GM19328 (cell line): ENCODE measurements at regions not wholly inside any gene's neighbourhood (a gene's known extent, or its start where the extent isn't known, plus 50 kb on each side); places are given as distances from the start of the nearest gene placed in this dataset.
"Not testable (repeated sequence)": the region's sequence is repeated elsewhere in the genome, so short reads cannot be mapped to it uniquely, and the experiment has no call there.

Source experiments
- ATAC-seq: cut with Tn5 transposase; IDR thresholded peaks from one replicate; pipeline ENCODE4 v1.9.1; 2021; ENCODE audit warnings: mild to moderate bottlenecking, moderate library complexity; ENCODE audit not compliant: unreplicated experiment

DNA sequence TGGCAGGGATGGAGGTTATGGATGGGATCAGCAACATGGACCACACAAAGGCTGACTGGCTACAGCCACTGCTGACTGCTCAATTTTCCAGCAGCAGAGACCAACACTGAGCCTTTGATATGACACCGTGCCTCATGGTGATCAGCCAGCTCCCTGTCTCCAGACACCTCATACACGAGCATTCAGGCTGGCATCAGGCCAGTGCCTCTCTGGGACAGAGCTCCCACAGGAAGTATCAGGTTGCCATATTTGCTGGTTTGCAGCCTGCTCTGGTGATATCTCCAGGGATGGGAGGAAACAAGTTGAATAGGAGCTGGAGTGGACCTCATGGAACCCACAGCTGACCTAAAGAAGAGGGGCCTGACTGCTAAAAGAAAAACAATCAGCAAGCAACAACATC is 471.2 kb upstream of the ATXN7L3B start:
- ATAC-seq: no peak

DNA sequence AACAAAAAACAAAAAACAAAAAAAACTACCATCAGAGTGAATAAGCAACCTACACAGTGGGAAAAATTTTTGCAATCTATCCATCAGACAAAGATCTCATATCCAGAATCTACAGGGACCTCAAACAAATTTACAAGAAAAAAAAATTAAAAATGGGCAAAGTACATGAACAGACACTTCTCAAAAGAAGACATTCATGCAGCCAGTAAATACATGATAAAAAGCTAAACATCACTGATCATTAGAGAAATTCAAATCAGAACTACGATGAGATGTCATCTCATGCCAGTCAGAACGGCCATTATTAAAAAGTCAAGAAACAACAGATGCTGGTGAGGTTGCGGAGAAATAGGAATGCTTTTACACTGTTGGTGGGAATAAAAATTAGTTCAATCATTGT is 466.5 kb upstream of the ATXN7L3B start:
- no peak for ATAC-seq

DNA sequence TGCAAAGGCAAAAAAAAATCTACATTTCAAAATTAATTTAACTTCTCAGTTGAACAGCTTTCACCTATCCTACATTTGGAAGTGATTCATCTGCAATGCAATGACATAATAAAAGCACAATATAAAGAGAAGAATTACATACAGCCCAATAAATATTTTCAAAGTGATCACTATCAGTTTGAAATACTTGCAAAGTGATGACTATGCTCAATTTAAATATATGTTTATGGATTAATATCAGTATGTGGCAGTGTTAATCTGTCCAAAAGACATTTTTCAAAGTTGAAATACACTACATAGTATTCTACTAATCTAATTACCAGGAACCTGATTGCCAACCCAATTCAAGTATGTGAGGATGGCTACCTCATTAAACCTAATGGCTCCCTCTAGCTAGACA is 460.7 kb upstream of the ATXN7L3B start:
- ATAC-seq: no peak

DNA sequence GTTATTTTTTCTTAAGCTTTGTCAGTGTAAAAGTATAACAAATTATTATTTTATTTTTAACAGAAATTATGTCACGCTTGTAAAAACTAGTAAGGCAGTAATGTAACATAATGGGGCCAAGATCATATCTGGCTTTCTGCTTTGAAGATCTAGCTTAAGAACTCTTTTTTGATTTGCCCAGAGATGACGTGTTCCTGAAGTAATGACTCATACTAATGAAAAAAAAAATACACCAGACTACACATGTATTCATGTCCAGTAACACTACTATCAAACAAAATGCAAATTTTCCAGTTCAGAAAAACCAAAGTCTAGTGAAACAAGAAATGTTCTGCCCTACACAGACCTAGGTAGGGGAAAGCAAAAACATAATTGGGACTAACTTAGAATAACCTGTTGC is 432.2 kb upstream of the ATXN7L3B start:
- ATAC-seq: no peak

DNA sequence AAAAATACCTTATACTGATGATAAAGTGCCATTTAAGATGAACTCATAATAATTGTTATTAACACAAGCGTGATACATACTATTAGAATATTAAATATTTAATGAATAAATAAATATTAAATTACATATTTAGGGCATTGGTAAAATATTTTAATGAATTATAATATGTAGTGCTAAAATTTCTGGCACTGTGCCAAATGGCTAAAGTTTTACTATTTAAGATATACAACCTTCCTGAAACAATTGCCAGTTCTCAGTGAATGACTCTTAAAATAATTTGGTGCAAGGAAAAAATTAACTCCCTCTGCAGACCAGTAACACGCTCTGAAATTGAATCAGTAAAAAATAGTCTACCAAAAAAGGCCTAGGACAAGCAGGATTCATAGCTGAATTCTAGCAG is 428.9 kb upstream of the ATXN7L3B start:
- no peak for ATAC-seq

GRCh38 chr12:74111688-74112360 is 425.8 kb upstream of the ATXN7L3B start:
- ATAC-seq: no peak

DNA sequence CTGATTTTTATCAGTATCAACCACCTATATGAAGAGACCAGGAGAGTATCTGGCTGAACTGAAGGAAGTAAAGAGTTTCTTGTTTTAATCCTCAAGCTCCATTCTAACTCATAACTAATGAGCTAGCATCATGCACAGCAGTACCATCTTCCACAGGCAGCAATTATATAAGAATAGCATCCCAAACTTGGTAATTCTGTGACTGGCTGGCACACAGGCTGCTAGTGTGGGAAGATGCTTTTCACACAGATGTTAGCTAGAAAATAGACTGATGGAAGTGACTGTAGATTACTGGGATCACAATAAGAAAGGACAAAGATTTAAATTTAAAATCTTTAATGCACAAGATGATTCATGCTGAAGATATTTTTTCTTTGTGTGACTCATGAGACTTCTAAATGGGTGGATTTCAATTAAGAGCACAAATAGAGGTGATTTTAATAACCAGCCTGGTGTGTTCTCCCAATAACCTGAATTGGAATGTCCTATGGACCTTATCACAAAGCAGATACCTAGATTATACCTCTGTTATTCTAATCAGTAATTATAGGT is 417.7 kb upstream of the ATXN7L3B start:
- no peak for ATAC-seq

DNA sequence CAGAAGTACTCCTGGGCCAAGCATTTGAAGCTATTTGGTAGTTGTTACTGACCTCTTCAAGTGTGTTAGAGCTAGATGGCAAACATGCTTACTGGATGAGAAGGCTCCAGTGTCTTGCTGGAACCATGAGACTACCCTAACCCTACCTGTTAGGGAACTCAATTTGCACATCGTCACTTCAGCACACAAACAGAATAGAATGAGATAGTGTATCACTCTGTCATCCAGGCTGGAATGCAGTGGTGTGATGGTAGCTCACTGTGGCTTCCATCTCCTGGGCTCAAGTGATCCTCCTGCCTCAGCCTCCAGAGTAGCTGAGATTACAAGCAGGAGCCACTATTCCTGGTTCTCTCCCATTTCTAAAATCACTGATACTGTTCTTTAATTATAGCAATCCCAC is 417.0 kb upstream of the ATXN7L3B start:
- no peak for ATAC-seq

DNA sequence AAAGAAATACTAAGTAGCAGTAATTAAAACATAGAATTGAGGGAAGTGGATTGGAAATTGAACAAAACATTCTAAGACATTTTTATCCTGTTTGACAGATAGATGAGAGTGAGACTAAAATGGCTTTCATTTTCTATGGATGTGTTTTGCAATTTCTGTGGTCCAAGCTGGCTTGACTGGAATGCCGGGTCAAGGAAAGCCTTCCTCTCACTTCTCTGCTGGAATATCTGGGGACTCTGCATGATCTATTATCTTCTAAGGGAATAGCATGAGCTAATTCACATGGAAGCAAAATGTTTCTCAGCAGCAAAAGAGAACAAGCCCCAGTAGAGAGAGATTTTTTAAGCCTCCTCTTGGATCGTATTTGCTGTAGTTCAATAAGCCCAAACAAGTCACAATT is 407.9 kb upstream of the ATXN7L3B start:
- ATAC-seq: no peak

- ATAC-seq: no peak
Observed at GRCh38 chr12:74144396-74144795, 393.2 kb upstream of the ATXN7L3B start.

- ATAC-seq: no peak
Observed at GRCh38 chr12:74145328-74145727, 392.3 kb upstream of the ATXN7L3B start.

DNA sequence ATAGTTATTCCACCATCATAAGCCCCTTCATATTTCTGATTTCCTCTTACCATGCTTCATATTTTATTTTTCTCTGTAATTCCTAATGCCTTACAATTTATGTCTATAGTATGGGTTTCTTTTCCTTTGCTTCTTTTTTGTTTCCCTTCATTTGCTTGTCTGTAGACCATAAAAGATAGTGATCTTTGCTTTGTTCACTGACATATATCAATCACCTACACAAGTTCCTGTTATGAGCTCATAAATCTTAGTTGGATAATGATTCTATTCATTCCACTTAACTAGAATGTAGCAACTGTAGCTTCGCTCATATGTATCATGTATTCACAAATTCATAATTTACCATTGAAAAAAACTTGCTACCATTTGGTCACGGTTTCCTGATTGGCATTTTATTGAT is 388.8 kb upstream of the ATXN7L3B start:
- ATAC-seq: no peak

DNA sequence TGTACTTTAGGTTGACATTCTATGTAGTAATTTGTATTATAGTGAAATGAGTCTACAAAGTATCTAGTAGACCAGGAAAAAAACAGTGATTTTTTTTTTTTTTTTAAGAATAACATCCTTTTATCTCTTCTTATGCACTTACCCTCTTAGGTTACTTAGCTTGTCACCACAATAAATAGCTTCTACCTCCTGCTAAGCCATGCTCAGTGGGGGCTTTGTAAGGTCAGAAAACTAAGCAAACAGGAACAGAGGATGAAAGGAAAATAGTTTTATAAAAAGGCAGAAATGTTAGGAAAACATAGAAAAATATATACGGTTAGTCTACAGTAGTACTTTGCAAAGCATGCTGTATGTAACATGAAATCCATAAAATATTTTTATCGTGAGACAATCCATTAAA is 385.3 kb upstream of the ATXN7L3B start:
- no peak for ATAC-seq

- ATAC-seq: no peak
Observed at GRCh38 chr12:74166096-74166495, 371.5 kb upstream of the ATXN7L3B start.

DNA sequence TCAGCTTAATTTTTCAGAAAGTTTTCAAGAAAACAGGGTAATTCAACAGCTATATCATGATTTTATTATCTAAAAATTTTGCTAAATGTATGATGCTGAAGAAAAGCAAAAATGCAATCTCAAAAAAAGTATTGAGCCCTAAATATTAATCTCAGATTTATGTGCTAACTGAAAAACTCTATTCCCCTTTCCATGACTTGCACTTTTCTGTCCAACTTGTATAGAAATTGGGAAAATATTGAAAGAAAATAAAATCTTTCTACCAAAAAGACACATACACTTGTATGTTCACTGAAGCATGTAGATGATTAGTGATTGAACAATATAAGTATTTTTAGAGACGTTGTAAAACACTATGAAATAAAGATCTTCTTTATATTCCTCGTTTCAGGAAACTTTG is 368.0 kb upstream of the ATXN7L3B start:
- no peak for ATAC-seq

DNA sequence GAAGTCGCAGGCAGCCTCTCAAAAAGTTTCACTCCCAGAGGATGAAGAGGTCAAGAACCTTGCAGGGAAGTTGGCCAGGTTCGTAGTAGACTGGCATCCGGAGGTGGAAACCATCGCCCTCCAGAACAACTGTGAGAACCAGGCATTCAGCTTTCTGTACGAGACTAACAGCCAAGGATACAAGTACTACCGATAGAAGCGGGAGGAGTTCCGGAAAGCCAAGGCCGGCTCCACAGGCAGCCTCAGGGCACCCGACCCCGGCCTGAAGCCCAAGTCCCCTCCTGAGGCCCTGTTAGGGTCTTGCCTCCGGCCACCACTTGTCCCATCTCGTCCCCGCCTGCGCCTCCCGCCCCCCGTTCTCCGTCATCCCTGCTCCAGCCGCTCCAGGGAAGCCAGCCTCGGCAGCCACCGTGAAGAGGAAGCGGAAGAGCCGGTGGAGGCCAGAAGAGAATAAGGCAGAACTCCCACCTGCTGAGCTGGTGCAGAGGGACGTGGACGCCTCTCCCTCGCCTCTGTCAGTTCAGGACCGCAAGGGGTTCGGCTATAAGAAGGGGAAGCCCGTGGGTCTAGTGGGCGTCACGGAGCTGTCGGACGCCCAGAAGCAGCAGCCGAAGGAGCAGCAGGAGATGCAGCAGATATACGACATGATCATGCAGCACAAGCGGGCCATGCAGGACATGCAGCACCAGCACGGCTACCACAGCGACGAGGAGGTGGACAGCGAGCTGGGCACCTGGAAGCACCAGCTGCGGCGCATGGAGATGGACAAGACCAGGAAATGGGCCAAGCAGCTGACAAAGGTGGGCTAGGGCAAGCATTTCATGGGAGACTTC is 366.8 kb upstream of the ATXN7L3B start:
- no peak for ATAC-seq

DNA sequence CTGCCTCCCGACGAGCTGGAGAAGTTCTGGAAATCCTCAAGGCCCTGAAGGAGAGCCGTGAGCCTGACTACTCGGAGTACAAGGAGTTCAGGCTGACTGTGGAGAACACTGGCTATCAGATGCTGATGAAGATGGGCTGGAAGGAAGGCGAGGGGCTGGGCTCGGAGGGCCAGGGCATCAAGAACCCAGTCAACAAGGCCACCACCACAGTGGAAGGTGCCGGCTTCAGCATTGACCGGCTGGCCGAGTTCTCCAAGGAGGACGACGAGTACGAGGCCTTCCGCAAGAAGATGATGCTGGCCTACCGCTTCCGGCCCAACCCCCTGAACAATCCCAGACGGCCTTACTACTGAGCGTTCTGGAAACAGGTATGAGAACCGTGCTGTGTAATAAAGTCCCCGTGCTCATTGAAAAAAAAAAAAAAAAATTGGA is 366.1 kb upstream of the ATXN7L3B start:
- no peak for ATAC-seq

DNA sequence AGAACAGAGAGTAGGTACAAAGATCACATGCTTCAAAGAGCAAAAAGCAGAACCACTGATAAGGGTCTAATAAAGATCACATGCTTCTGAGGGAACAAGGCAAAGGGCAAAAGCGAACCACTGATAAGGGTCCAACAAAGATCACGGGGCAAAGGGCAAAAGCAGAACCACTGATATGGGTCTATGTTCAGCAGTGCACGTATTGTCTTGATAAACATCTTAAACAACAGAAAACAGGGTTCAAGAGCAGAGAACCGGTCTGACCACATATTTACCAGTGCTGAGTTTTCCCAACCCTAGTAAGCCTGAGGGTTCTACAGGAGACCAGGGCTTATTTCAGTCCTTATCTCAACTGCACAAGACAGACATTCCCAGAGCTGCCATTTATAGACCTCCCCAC is 362.7 kb upstream of the ATXN7L3B start:
- not testable (repeated sequence) for ATAC-seq

DNA sequence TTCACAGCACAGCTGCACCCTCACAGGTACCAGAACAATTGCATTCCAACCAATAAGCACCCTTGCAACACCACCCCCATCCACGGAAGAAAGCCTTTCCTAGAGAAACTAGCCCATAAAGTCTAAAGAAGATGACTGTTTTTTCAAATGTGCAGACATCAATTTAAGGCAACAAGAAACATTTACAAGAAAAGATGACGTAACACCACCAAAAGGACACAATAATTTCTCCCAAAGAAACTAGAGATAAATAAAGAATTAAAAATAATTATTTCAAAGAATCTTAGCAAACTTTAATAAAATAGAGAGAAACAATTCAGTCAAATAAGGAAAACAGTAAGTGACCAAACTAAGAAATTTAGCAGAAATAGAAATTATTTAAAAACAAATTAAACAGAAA is 352.3 kb upstream of the ATXN7L3B start:
- no peak for ATAC-seq

DNA sequence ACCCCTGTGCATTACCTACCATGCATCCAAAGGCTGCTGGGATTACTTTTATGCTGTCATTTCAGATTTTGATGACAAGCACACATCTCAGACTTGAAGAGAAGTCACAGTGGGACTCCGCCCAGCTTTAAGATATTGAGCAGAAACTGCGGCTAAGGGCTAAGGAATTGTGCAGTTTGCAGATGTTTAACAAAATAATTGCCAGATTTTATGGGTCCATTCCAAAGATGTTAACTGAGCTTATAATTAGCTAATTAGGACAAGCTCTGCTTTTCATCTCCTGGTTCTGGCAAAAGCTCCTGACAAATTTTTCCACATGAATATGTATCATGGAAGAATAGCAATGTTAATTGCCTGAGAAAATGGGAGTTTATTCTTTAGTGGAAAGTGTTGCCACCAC is 344.4 kb upstream of the ATXN7L3B start:
- ATAC-seq: no peak

DNA sequence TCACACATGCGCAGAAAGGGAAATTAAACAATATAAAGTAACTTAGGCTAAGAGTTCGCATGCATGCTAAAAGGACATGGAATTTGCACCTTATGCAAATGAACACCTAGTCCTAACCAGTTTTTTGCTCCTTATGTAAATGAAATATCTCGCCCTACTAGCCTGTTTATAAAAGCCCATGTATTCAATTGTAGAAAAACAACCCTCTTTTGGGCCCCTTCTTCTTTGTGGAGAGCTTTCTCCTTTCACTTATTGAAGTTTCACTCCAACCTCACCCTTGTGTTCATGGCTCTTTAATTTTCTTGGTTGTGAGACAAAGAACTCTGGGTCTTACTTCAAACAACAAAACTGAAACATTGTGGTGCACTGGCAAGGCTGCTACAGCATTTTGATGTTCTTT is 333.4 kb upstream of the ATXN7L3B start:
- no peak for ATAC-seq

GRCh38 chr12:74227846-74228545 is 309.6 kb upstream of the ATXN7L3B start:
- no peak for ATAC-seq
